RPMI7951 (cell line): ENCODE measurements at regions not wholly inside any gene's neighbourhood (a gene's known extent, or its start where the extent isn't known, plus 50 kb on each side); places are given as distances from the start of the nearest gene placed in this dataset.
A peak's percentile ranks its signal among the peaks of the same experiment; 100 is the strongest.

ENCODE experiments used
- DNase-seq: peaks from one replicate; pipeline ENCODE4 v3.0.0-alpha.2; 2012; ENCODE audit warnings: low read depth

- no peak for DNase-seq
Observed at GRCh38 chr13:40076765-40077362, 421.4 kb downstream of the COG6 start.

GRCh38 chr13:40077396-40078027, 422.1 kb downstream of the COG6 start:
- DNase-seq: no peak

GRCh38 chr13:40079721-40080120, 424.3 kb downstream of the COG6 start:
- no peak for DNase-seq

- no peak for DNase-seq
Observed at GRCh38 chr13:40080676-40081075, 425.2 kb downstream of the COG6 start.

- no peak for DNase-seq
Observed at GRCh38 chr13:40082639-40083038, 427.2 kb downstream of the COG6 start.

GRCh38 chr13:40083841-40084240, 428.4 kb downstream of the COG6 start:
- DNase-seq: no peak

GRCh38 chr13:40084934-40085333, 429.5 kb downstream of the COG6 start:
- no peak for DNase-seq

- no peak for DNase-seq
Observed at GRCh38 chr13:40087091-40088002, 431.9 kb downstream of the COG6 start.

GRCh38 chr13:40094056-40094455, 438.6 kb downstream of the COG6 start:
- no peak for DNase-seq

GRCh38 chr13:40095695-40096356, 440.4 kb downstream of the COG6 start:
- DNase-seq: no peak

- no peak for DNase-seq
Observed at GRCh38 chr13:40096357-40096901, 441.0 kb downstream of the COG6 start.

- no peak for DNase-seq
Observed at GRCh38 chr13:40098246-40098645, 442.8 kb downstream of the COG6 start.

GRCh38 chr13:40101708-40102359, 446.4 kb downstream of the COG6 start:
- DNase-seq: no peak

GRCh38 chr13:40102360-40102727, 446.9 kb downstream of the COG6 start:
- no peak for DNase-seq

GRCh38 chr13:40102854-40103253, 447.4 kb downstream of the COG6 start:
- peak; percentile 53 for DNase-seq

GRCh38 chr13:40103864-40104263, 448.4 kb downstream of the COG6 start:
- no peak for DNase-seq

- DNase-seq: no peak
Observed at GRCh38 chr13:40105231-40105630, 449.8 kb downstream of the COG6 start.

GRCh38 chr13:40109351-40109844, 453.9 kb downstream of the COG6 start:
- DNase-seq: peak; percentile 78

GRCh38 chr13:40113643-40114304, 458.3 kb downstream of the COG6 start:
- no peak for DNase-seq

- DNase-seq: no peak
Observed at GRCh38 chr13:40114305-40114896, 458.9 kb downstream of the COG6 start.
